Right lobe of liver (tissue), 6 donors: ENCODE measurements at regions not wholly inside any gene's neighbourhood (a gene's known extent, or its start where the extent isn't known, plus 50 kb on each side); places are given as distances from the start of the nearest gene placed in this dataset.

Experiments used
- ATAC-seq, 4 donors: fragments of 200-7000 bp; cut with Tn5 transposase; one replicate each; pipeline ENCODE4 v1.9.1; 2020; ENCODE audit warnings: mild to moderate bottlenecking in 4 of 4, moderate library complexity in 4 of 4
- DNase-seq, 3 donors: peaks; one replicate each; pipeline ENCODE4 v3.0.0-alpha.2; 2020
- H3K27ac ChIP-seq, 3 donors: fragments of 200-600 bp; one replicate each; pipeline ENCODE4 v1.8.0; 2022
- H3K27me3 ChIP-seq, 2 donors: fragments of 200-600 bp; one replicate each; pipeline ENCODE4 v1.8.0; 2022
- H3K36me3 ChIP-seq, 4 donors: fragments of 200-600 bp; sonication (generic) in 1 of 4; one replicate each; pipeline versions ENCODE4 v1.5.1 to v1.8.0; 2017 to 2022; ENCODE audit warnings: control low read depth in 1 of 4
- H3K4me1 ChIP-seq, 4 donors: fragments of 200-600 bp; sonication (generic) in 1 of 4; one replicate each; pipeline versions ENCODE4 v1.5.1 to v1.8.0; 2017 to 2022; ENCODE audit warnings: control low read depth in 1 of 4
- H3K4me3 ChIP-seq, 3 donors: fragments of 200-600 bp; one replicate each; pipeline ENCODE4 v1.8.0; 2022
- H3K9me3 ChIP-seq, 4 donors: fragments of 200-600 bp; sonication (generic) in 1 of 4; one replicate each; pipeline versions ENCODE4 v1.5.1 to v1.8.0; 2017 to 2022; ENCODE audit warnings: control low read depth in 1 of 4
- POLR2A ChIP-seq: fragments of 450-650 bp; IDR thresholded peaks from one replicate; pipeline ENCODE4 v1.6.1; 2017; ENCODE audit warnings: antibody characterized with exemption, mild to moderate bottlenecking
- whole genome bisulfite sequencing: methylation state at CpG from one replicate; pipeline ENCODE4 v1.1.6; 2018; ENCODE audit warnings: low coverage, low lambda C conversion rate; ENCODE audit not compliant: insufficient coverage; ENCODE audit errors: missing lambda C conversion rate; 5-methylcytosine and 5-hydroxymethylcytosine counted together
- intact Hi-C, 2 donors: fragments of 100-400 bp; cut with DNase I; formaldehyde crosslinking; loops; one replicate each; pipeline versions ENCODE4 v1.11.2 to v1.14.1; 2022
- TF ChIP-seq, protein P1 (sequence below), 4 donors: fragments of 200-600 bp in 3 of 4; fragments of 450-650 bp in 1 of 4; IDR thresholded peaks; one replicate each; pipeline versions ENCODE4 v1.5.1 to v1.8.0; 2016 to 2022; ENCODE audit warnings: antibody characterized with exemption in 4 of 4, mild to moderate bottlenecking in 2 of 4
- donor health status: DM: no; HTN: yes; CAD: no.
- donor health status: DM: no; HTN: no; CAD: no.
- donor health status: DM: no; HTN: no; CAD: no.
- donor health status: DM: no; HTN: yes; CAD: no.
- donor health status: DM: no; HTN: yes; CAD: no.

DNA sequence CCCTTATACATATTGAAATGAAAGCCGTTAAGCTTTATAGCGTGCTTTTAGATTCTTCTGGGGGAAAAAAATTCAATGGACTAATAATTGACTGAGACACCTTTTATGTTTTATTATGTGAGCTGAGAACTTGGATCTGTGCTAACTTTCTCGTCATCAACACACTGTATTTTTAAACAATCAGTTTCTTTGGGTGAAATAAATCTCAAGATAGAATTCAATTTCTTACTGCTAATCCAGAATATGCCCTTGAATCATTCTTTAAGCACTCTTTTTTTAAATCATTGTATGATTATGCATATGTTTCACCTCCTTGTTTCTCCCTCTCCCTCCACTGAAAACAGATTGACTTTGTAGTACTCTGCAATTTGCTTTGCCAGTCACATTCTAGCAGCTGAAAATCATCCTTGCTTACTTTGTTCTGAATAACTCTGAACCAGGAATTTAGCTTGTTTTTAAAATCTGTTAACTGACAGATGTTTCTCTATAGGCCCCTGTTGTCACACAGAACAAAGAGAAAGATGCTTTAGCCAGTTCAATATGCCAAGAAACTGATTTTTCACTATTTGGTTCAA, 81.5 kb downstream of the SLIT2 start:
- intact Hi-C loops = no loop called here
- DNase-seq (no peak), ATAC-seq (no peak)
- Histone ChIP-seq H3K4me1 (no peaks in the 10 kb centered on the region), H3K4me3 (no peak overlapping the region), H3K36me3 (no peaks in the 10 kb centered on the region), H3K27me3 (no peaks in the 10 kb centered on the region), H3K27ac (no peak overlapping the region), H3K9me3 (no peaks in the 10 kb centered on the region)
- WGBS = 51% methylated on average over 3 of the region's 3 CpGs
- TF ChIP-seq POLR2A = no peak
- TF ChIP-seq, protein P1, sequence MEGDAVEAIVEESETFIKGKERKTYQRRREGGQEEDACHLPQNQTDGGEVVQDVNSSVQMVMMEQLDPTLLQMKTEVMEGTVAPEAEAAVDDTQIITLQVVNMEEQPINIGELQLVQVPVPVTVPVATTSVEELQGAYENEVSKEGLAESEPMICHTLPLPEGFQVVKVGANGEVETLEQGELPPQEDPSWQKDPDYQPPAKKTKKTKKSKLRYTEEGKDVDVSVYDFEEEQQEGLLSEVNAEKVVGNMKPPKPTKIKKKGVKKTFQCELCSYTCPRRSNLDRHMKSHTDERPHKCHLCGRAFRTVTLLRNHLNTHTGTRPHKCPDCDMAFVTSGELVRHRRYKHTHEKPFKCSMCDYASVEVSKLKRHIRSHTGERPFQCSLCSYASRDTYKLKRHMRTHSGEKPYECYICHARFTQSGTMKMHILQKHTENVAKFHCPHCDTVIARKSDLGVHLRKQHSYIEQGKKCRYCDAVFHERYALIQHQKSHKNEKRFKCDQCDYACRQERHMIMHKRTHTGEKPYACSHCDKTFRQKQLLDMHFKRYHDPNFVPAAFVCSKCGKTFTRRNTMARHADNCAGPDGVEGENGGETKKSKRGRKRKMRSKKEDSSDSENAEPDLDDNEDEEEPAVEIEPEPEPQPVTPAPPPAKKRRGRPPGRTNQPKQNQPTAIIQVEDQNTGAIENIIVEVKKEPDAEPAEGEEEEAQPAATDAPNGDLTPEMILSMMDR (IDR thresholded peaks at IDR 0.05) = no peak

DNA sequence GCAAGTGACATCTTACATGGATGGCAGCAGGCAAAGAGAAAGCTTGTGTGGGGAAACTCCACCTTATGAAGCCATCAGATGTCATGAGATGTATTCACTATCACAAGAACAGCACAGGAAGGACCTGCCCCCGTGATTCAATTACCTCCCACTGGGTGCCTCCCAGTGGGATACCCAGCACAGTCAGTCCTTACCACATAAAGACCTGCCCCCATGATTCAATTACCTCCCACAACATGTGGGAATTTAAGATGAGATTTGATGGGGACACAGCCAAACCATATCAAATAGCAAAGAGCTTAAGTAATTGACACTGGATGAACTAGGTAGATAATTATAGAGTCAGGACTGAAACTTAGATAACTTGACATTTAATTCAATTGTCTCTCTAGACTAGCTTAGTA, 85.6 kb downstream of the SLIT2 start:
- Histone ChIP-seq H3K9me3 (no peaks in the 10 kb centered on the region), H3K36me3 (no peaks in the 10 kb centered on the region), H3K27ac (no peak overlapping the region), H3K4me3 (no peak overlapping the region), H3K27me3 (no peaks in the 10 kb centered on the region), H3K4me1 (no peaks in the 10 kb centered on the region)
- intact Hi-C loops = no loop called here
- no peak for DNase-seq
- 33% methylated on average over 1 of the region's 1 CpG for WGBS
- no peak for ATAC-seq
- TF ChIP-seq, protein P1 (IDR thresholded peaks at IDR 0.05) = no peak
- no peak for TF ChIP-seq POLR2A

DNA sequence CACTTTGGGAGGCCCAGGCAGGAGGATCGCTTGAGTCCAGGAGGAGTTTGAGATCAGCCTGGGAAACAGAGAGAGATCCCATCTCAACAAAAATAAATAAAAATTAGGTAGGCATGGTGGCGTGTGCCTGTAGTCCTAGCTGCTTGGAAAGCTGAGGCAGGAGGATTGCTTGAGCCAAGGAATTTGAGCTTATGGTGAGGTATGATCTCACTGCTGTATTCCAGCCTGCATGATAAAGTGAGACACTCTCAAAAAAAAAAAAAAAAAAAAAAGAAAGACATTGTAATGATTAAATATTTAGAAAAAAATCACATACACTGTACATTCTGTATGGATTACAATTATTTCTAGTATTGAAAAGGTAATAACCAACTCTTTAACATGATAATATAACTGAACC, 87.1 kb downstream of the SLIT2 start:
- H3K4me1 ChIP-seq = no peaks in the 10 kb centered on the region
- H3K27ac ChIP-seq = no peak overlapping the region
- WGBS = 66% methylated on average over 2 of the region's 2 CpGs
- H3K9me3 ChIP-seq = no peaks in the 10 kb centered on the region
- no peak for ATAC-seq
- H3K27me3 ChIP-seq = no peaks in the 10 kb centered on the region
- intact Hi-C loops = no loop called here
- no peaks in the 10 kb centered on the region for H3K36me3 ChIP-seq
- no peak overlapping the region for H3K4me3 ChIP-seq
- no peak for TF ChIP-seq POLR2A
- TF ChIP-seq, protein P1 (IDR thresholded peaks at IDR 0.05) = no peak
- DNase-seq = no peak

DNA sequence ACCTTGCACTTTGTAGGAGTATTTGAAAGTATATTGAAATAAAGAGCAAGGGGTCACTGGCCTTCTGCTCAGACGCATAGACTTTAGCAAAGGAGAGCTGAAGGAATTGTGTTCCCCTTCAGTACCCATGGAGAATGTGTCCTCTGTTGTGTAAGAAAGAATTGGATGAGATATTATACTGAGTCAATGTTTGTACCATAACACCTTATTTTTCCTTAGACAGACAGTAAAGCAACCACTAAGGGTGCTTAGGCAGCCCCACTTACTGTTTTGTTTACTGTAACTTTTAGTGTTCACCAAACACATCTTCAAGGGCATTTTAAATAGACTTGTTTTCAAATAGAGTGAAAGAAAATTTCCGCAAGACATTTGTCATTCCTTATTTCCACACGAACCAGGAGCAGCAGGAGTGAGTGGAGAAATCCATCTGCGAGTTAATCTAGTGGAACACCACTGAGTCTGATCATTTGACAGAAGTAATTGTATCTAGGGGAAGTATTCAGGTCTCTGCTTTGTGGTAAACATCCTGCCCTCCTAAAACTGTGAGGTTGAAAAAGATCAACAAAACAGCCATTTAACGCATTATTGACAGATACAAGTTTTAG, 89.5 kb downstream of the SLIT2 start:
- TF ChIP-seq, protein P1 (IDR thresholded peaks at IDR 0.05) = no peak
- no peak for TF ChIP-seq POLR2A
- intact Hi-C loops = no loop called here
- Histone ChIP-seq H3K9me3 (no peaks in the 10 kb centered on the region), H3K27ac (no peak overlapping the region), H3K36me3 (no peaks in the 10 kb centered on the region), H3K27me3 (no peaks in the 10 kb centered on the region), H3K4me1 (no peaks in the 10 kb centered on the region), H3K4me3 (no peak overlapping the region)
- DNase-seq = no peak
- 50% methylated on average over 5 of the region's 5 CpGs for WGBS
- ATAC-seq = no peak
